ENCODE measurements at regions not wholly inside any gene's neighbourhood (a gene's known extent, or its start where the extent isn't known, plus 50 kb on each side); places are given as distances from the start of the nearest gene placed in this dataset.
A peak's percentile ranks its signal among the peaks of the same experiment; 100 is the strongest.

- Histone ChIP-seq H3K9me2 (replicated peaks; ENCODE audit: insufficient read depth, low read length) (no peaks in the 10 kb centered on the region), H4K20me1 (ENCODE audit: low read depth, low read length) (no peaks in the 10 kb centered on the region), H3K36me3 (ENCODE audit: low read length) (no peaks in the 10 kb centered on the region), H3K27ac (ENCODE audit: low read depth, low read length) (no peak overlapping the region), H3K9me3 (ENCODE audit: insufficient read depth, low read length) (no peaks in the 10 kb centered on the region), H3F3A (ENCODE audit: insufficient read depth) (no peaks in the 10 kb centered on the region), H3K79me2 (ENCODE audit: insufficient read depth, low read length) (no peaks in the 10 kb centered on the region), H2AFZ (ENCODE audit: low read depth, low read length, severe bottlenecking) (peak overlapping the region; percentile 62), H3K4me3 (ENCODE audit: insufficient read depth, low read length, poor library complexity, severe bottlenecking) (no peak overlapping the region), H3K4me2 (ENCODE audit: low read depth, low read length, poor library complexity, severe bottlenecking) (no peak overlapping the region), H3K9ac (ENCODE audit: low read length) (no peak overlapping the region), H3K27me3 (ENCODE audit: low read length) (no peaks in the 10 kb centered on the region)
- TF ChIP-seq CTCF (IDR thresholded peaks at IDR 0.05; ENCODE audit: insufficient read depth, low read length, poor library complexity, severe bottlenecking) = no peak
- no peak for TF ChIP-seq EZH2phosphoT487 (conservative IDR thresholded peaks at IDR 0.05; ENCODE audit: low read length)
Observed at GRCh38 chr13:65724226-65724625, 1505.9 kb downstream of the PCDH9 start.

- Histone ChIP-seq H3K27ac (ENCODE audit: low read depth, low read length) (no peak overlapping the region), H3K9ac (ENCODE audit: low read length) (no peak overlapping the region), H3K36me3 (ENCODE audit: low read length) (no peaks in the 10 kb centered on the region), H3K27me3 (ENCODE audit: low read length) (no peaks in the 10 kb centered on the region), H3K9me2 (replicated peaks; ENCODE audit: insufficient read depth, low read length) (no peaks in the 10 kb centered on the region), H3K4me2 (ENCODE audit: low read depth, low read length, poor library complexity, severe bottlenecking) (no peak overlapping the region), H3K79me2 (ENCODE audit: insufficient read depth, low read length) (no peaks in the 10 kb centered on the region), H3F3A (ENCODE audit: insufficient read depth) (no peaks in the 10 kb centered on the region), H4K20me1 (ENCODE audit: low read depth, low read length) (no peaks in the 10 kb centered on the region), H3K9me3 (ENCODE audit: insufficient read depth, low read length) (no peaks in the 10 kb centered on the region), H2AFZ (ENCODE audit: low read depth, low read length, severe bottlenecking) (peak overlapping the region; percentile 21), H3K4me3 (ENCODE audit: insufficient read depth, low read length, poor library complexity, severe bottlenecking) (no peak overlapping the region)
- no peak for TF ChIP-seq CTCF (IDR thresholded peaks at IDR 0.05; ENCODE audit: insufficient read depth, low read length, poor library complexity, severe bottlenecking)
- TF ChIP-seq EZH2phosphoT487 (conservative IDR thresholded peaks at IDR 0.05; ENCODE audit: low read length) = no peak
Observed at GRCh38 chr13:65722506-65722905, 1507.6 kb downstream of the PCDH9 start.

GRCh38 chr13:65719831-65720230, 1510.3 kb downstream of the PCDH9 start:
- no peak overlapping the region for H3K9ac ChIP-seq (ENCODE audit: low read length)
- H3K79me2 ChIP-seq (ENCODE audit: insufficient read depth, low read length) = no peaks in the 10 kb centered on the region
- TF ChIP-seq EZH2phosphoT487 (conservative IDR thresholded peaks at IDR 0.05; ENCODE audit: low read length) (no peak), CTCF (IDR thresholded peaks at IDR 0.05; ENCODE audit: insufficient read depth, low read length, poor library complexity, severe bottlenecking) (no peak)
- no peaks in the 10 kb centered on the region for H4K20me1 ChIP-seq (ENCODE audit: low read depth, low read length)
- no peaks in the 10 kb centered on the region for H3F3A ChIP-seq (ENCODE audit: insufficient read depth)
- H3K27ac ChIP-seq (ENCODE audit: low read depth, low read length) = no peak overlapping the region
- H3K9me2 ChIP-seq (replicated peaks; ENCODE audit: insufficient read depth, low read length) = no peaks in the 10 kb centered on the region
- no peak overlapping the region for H3K4me3 ChIP-seq (ENCODE audit: insufficient read depth, low read length, poor library complexity, severe bottlenecking)
- 0 out of 2 replicates have a peak, but pooled peaks cover 3% of the 10 kb centered on the region for H3K9me3 ChIP-seq (ENCODE audit: insufficient read depth, low read length)
- H3K27me3 ChIP-seq (ENCODE audit: low read length) = no peaks in the 10 kb centered on the region
- no peaks in the 10 kb centered on the region for H3K36me3 ChIP-seq (ENCODE audit: low read length)
- no peak overlapping the region for H2AFZ ChIP-seq (ENCODE audit: low read depth, low read length, severe bottlenecking)
- no peak overlapping the region for H3K4me2 ChIP-seq (ENCODE audit: low read depth, low read length, poor library complexity, severe bottlenecking)

Measured in SU-DHL-6 (cell line).